GM19240 (cell line): ENCODE measurements at regions not wholly inside any gene's neighbourhood (a gene's known extent, or its start where the extent isn't known, plus 50 kb on each side); places are given as distances from the start of the nearest gene placed in this dataset.

Experiments used
- DNase-seq: peaks from one replicate; pipeline ENCODE4 v3.0.0; 2011; ENCODE audit warnings: low spot score; ENCODE audit not compliant: insufficient read length

DNA sequence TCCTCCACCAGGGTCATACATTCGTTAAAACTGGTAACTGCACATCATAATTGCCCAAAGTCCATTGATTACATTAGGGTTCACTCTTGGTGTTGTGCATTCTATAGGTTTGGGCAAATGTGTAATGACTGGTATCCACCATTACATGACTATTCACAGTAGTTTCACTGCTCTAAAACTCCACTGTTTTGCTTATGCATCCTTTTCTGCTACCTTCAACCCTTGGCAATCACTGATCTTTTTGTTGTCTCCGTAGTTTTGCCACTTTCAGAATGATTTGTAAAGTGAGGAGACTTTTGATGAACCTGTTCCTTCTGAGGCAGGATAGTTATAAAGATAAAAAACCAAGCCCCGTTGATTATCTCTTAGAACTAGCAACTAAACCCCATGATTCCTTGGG, 187.3 kb upstream of the MCHR2 start:
- no peak for DNase-seq

GRCh38 chr6:100179576-100179975, 185.6 kb upstream of the MCHR2 start:
- DNase-seq: no peak

DNA sequence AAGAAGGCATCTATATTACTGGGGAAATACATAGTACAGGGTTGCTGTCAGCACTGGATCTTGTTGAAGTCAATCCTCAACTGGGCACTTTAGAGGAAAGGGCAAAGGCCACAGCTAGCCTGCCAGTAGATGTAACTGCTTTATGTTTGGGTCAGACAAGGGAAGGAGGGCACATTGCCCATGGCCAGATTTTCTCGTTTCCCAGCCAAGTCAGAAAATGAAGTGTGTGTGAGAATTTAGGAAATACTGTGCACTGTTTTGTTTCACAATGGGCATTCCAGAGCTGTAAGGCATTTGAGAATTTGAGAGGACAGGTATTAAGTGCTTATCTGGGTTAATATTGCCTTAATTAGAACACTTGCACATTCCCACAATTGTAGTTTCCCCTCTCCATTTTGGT, 183.9 kb upstream of the MCHR2 start:
- no peak for DNase-seq

- DNase-seq: no peak
Observed at GRCh38 chr6:100176951-100177710, 183.1 kb upstream of the MCHR2 start.

GRCh38 chr6:100176311-100176950, 182.4 kb upstream of the MCHR2 start:
- DNase-seq: no peak

GRCh38 chr6:100175814-100176310, 181.8 kb upstream of the MCHR2 start:
- DNase-seq: no peak

DNA sequence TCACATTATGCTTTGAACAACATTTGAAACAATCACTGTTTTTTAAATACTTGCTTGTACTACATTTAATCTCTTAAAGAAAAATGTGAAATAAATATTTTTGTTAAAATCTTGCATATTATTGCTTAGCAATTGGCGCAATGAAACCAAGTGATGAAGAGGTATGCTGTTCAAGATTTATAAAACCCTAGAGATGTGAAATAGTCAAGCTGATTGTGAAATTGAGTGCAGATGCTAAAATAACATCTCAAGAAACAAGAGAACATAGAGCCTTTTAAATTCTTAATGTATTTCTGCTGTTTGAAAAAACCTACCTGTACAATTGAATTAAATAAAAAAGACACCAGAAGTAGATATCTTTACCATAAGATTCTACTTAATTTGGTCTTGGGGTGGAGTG, 179.2 kb upstream of the MCHR2 start:
- DNase-seq: no peak

- DNase-seq: no peak
Observed at GRCh38 chr6:100172322-100172713, 178.3 kb upstream of the MCHR2 start.

GRCh38 chr6:100171533-100172321, 177.7 kb upstream of the MCHR2 start:
- DNase-seq: no peak

- DNase-seq: no peak
Observed at GRCh38 chr6:100168148-100168547, 174.1 kb upstream of the MCHR2 start.

- no peak for DNase-seq
Observed at GRCh38 chr6:100167585-100167984, 173.6 kb upstream of the MCHR2 start.

- no peak for DNase-seq
Observed at GRCh38 chr6:100166956-100167355, 172.9 kb upstream of the MCHR2 start.

DNA sequence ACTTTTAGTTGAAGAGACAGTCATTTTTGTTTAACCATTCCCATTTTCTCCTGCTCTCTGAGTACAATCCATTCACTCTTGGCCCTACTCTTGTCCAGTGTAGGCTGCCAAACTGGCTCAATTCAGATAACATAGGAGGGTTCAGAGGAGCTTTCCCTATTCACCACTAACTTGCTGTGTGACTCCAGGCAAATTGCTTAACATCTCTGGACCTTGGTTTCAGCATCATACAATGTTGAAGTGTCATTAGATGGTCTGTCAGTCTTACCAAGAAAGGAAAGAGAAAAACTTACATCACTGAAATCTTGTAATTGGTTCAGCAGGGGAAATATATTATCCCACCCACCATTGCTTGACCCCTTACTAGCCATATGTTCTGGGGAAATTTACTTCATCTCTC, 171.4 kb upstream of the MCHR2 start:
- no peak for DNase-seq

GRCh38 chr6:100163035-100163434, 169.0 kb upstream of the MCHR2 start:
- no peak for DNase-seq

DNA sequence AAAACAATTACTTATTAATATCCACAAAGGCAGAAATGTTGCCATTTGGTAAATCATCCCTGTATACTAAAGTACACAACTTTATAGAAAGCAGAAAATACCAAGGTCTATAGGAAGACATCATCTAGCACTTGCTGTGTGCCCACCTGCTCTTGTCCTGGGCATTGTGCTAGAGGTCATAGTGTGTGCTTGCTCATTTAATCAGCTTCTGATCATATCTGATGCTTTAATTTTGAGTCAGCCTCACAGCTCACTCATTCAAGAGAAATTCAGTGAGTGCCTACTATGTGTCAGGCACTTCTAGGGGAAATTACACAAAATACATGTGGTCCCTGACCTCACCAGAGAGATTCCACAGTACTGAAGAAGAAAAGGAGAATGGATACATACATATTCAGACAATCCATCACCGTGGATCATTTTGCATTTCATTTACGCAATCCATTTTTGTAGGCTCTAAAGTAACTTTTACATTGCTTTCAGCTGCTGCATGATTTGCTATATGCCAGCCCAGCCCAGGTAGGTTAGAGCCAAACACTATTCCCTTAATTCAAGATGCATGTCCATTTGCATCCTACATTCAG, 167.9 kb upstream of the MCHR2 start:
- DNase-seq: no peak

- no peak for DNase-seq
Observed at GRCh38 chr6:100160930-100161329, 166.9 kb upstream of the MCHR2 start.

DNA sequence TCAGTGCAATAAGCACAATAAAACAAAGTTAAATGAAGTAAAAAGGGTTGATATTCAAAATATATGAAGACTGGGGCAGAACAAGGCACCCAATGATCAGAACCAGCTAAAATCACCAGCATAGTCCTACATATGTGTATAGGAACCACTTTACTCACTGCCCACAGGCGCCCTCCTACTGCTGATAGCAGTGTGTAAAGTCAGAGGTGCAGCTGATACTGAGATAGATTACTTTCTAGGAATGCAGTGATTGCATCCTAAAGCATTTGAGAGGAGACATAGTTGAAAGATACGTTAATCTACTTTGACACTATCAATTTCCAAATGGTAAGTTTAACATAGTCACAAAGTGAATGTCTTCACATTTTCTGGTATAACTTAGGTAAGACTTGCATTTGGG, 161.1 kb upstream of the MCHR2 start:
- DNase-seq: no peak

DNA sequence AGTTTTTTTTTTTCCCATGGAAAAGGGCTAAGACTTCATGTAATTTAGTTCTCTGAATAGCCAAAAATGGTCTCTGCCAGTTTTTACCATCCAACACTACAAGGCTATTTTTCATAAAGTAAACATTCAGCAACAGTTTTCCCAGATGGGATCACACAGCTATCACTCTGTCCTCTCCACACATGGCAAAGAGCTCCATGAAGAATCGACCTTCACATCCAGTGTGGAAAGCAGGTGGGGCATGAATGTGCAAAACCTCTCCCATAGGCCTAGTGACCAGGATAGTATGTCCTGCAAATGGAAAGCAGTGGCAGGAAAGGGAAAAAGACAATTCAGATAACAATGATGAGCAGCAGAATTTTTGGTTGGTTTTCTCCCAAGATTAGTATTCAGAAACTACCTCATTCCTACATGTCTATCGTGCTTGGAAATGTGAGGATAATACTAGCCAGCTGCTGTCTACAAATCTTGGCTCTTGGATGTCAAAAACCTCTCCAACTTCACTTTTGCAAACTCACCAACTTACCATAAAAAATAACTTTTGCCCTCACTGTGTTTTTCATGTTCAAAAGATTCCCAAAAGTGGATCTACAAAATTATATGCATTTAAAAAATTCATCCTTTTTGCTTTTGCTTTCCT, 159.7 kb upstream of the MCHR2 start:
- no peak for DNase-seq

GRCh38 chr6:100152201-100152600, 158.2 kb upstream of the MCHR2 start:
- no peak for DNase-seq

GRCh38 chr6:100144991-100145390, 151.0 kb upstream of the MCHR2 start:
- DNase-seq: no peak

- DNase-seq: no peak
Observed at GRCh38 chr6:100138346-100139022, 144.5 kb upstream of the MCHR2 start.
